Activated CD8-positive, alpha-beta memory T cell treated with anti-CD3 and anti-CD28 coated beads, Interleukin-2, amount 10 ng/mL, durations not matched to agents 7 days and 5 days (primary cell): ENCODE measurements at regions not wholly inside any gene's neighbourhood (a gene's known extent, or its start where the extent isn't known, plus 50 kb on each side); places are given as distances from the start of the nearest gene placed in this dataset.

Experiments
- ATAC-seq: fragments of 150-1000 bp; cut with Tn5 transposase; one replicate; pipeline ENCODE4 v1.10.0; 2021; ENCODE audit warnings: moderate library complexity
- CTCF ChIA-PET: fragments of 350-600 bp; sonication (Branson Sonifier 250); formaldehyde crosslinking; loops from one replicate; lab custom pipeline; 2021; ENCODE audit warnings: antibody characterized with exemption; lab: Charles Lee
- DNase-seq: peaks from one replicate; pipeline ENCODE4 v3.0.0-alpha.2; 2020
- H3K27ac Mint-ChIP-seq: one replicate; pipeline ENCODE4 v1.8.0; 2021; ENCODE audit warnings: mild to moderate bottlenecking, mixed read lengths
- H3K27me3 Mint-ChIP-seq: one replicate; pipeline ENCODE4 v1.8.0; 2021; ENCODE audit warnings: mixed read lengths
- H3K36me3 Mint-ChIP-seq: one replicate; pipeline ENCODE4 v1.8.0; 2021; ENCODE audit warnings: mild to moderate bottlenecking, mixed read lengths
- H3K4me1 Mint-ChIP-seq: one replicate; pipeline ENCODE4 v1.8.0; 2021; ENCODE audit warnings: mixed read lengths
- H3K4me3 Mint-ChIP-seq: one replicate; pipeline ENCODE4 v1.8.0; 2021; ENCODE audit warnings: mild to moderate bottlenecking, moderate library complexity, mixed read lengths
- H3K9me3 Mint-ChIP-seq: one replicate; pipeline ENCODE4 v1.8.0; 2022; ENCODE audit warnings: low read depth, mixed read lengths

GRCh38 chr4:146032234-146032860 lies 93.7 kb upstream of the ZNF827 start:
- no peak overlapping the region for H3K27ac Mint-ChIP-seq
- CTCF ChIA-PET: no interaction called here
- H3K27me3 Mint-ChIP-seq: peaks cover 33% of the 10 kb centered on the region
- no peaks in the 10 kb centered on the region for H3K36me3 Mint-ChIP-seq
- H3K9me3 Mint-ChIP-seq: no peaks in the 10 kb centered on the region
- no peak for DNase-seq
- no peak for ATAC-seq
- H3K4me1 Mint-ChIP-seq: peaks cover 16% of the 10 kb centered on the region
- no peak overlapping the region for H3K4me3 Mint-ChIP-seq

- Mint-ChIP-seq H3K4me3 (no peak overlapping the region), H3K27ac (no peak overlapping the region), H3K4me1 (peaks cover 16% of the 10 kb centered on the region), H3K9me3 (no peaks in the 10 kb centered on the region), H3K27me3 (peaks cover 40% of the 10 kb centered on the region), H3K36me3 (no peaks in the 10 kb centered on the region)
- ATAC-seq (no peak), DNase-seq (no peak)
- CTCF ChIA-PET: no interaction called here
These were observed 91.5 kb upstream of the ZNF827 start for GRCh38 chr4:146029939-146030710.

GRCh38 chr4:146029147-146029546 lies 90.5 kb upstream of the ZNF827 start:
- CTCF ChIA-PET: no interaction called here
- Mint-ChIP-seq H3K27me3 (peaks cover 37% of the 10 kb centered on the region), H3K27ac (no peak overlapping the region)

GRCh38 chr4:146027761-146028160 lies 89.1 kb upstream of the ZNF827 start:
- DNase-seq (no peak), ATAC-seq (no peak)
- Mint-ChIP-seq H3K4me1 (peaks cover 21% of the 10 kb centered on the region), H3K4me3 (no peak overlapping the region), H3K27ac (no peak overlapping the region), H3K36me3 (peaks cover 1% of the 10 kb centered on the region), H3K9me3 (no peaks in the 10 kb centered on the region), H3K27me3 (peaks cover 27% of the 10 kb centered on the region)
- CTCF ChIA-PET: no interaction called here

More at GRCh38 chr4:146029147-146029546, 90.5 kb upstream of the ZNF827 start:
- Mint-ChIP-seq H3K4me3 (no peak overlapping the region), H3K9me3 (no peaks in the 10 kb centered on the region), H3K4me1 (peaks cover 16% of the 10 kb centered on the region), H3K36me3 (peaks cover 1% of the 10 kb centered on the region)
- ATAC-seq (no peak), DNase-seq (no peak)

GRCh38 chr4:146023334-146023967 lies 84.8 kb upstream of the ZNF827 start:
- no peak overlapping the region for H3K27ac Mint-ChIP-seq
- ATAC-seq: peak; percentile 47

GRCh38 chr4:146022541-146022940 lies 83.9 kb upstream of the ZNF827 start:
- CTCF ChIA-PET: no interaction called here
- peaks cover 4% of the 10 kb centered on the region for H3K4me1 Mint-ChIP-seq

More at GRCh38 chr4:146023334-146023967, 84.8 kb upstream of the ZNF827 start:
- DNase-seq: no peak
- Mint-ChIP-seq H3K4me3 (no peak overlapping the region), H3K27me3 (peaks cover 32% of the 10 kb centered on the region), H3K4me1 (peaks cover 4% of the 10 kb centered on the region), H3K36me3 (peaks cover 1% of the 10 kb centered on the region), H3K9me3 (no peaks in the 10 kb centered on the region)
- CTCF ChIA-PET: no interaction called here

GRCh38 chr4:146018247-146018646 lies 79.6 kb upstream of the ZNF827 start:
- Mint-ChIP-seq H3K27ac (no peak overlapping the region), H3K36me3 (no peaks in the 10 kb centered on the region), H3K27me3 (peaks cover 36% of the 10 kb centered on the region), H3K4me1 (no peaks in the 10 kb centered on the region), H3K4me3 (no peak overlapping the region), H3K9me3 (peaks cover 3% of the 10 kb centered on the region)
- DNase-seq (no peak), ATAC-seq (no peak)
- CTCF ChIA-PET: no interaction called here

More at GRCh38 chr4:146022541-146022940, 83.9 kb upstream of the ZNF827 start:
- DNase-seq: no peak
- Mint-ChIP-seq H3K27me3 (peaks cover 36% of the 10 kb centered on the region), H3K9me3 (peaks cover 3% of the 10 kb centered on the region), H3K36me3 (peaks cover 1% of the 10 kb centered on the region), H3K27ac (no peak overlapping the region), H3K4me3 (no peak overlapping the region)
- ATAC-seq: no peak

GRCh38 chr4:146004730-146005129 lies 66.1 kb upstream of the ZNF827 start:
- Mint-ChIP-seq H3K36me3 (no peaks in the 10 kb centered on the region), H3K4me1 (no peaks in the 10 kb centered on the region), H3K9me3 (no peaks in the 10 kb centered on the region), H3K4me3 (no peak overlapping the region), H3K27ac (no peak overlapping the region), H3K27me3 (peaks cover 12% of the 10 kb centered on the region)
- ATAC-seq: no peak
- DNase-seq: no peak
- CTCF ChIA-PET: no interaction called here

GRCh38 chr4:145988628-145989027 lies 50.0 kb upstream of the ZNF827 start:
- CTCF ChIA-PET: no interaction called here
- Mint-ChIP-seq H3K9me3 (no peaks in the 10 kb centered on the region), H3K36me3 (no peaks in the 10 kb centered on the region), H3K4me1 (no peaks in the 10 kb centered on the region), H3K4me3 (no peak overlapping the region), H3K27me3 (peaks cover 13% of the 10 kb centered on the region), H3K27ac (no peak overlapping the region)
- ATAC-seq (no peak), DNase-seq (no peak)
